GM23338 (cell line): ENCODE measurements at regions not wholly inside any gene's neighbourhood (a gene's known extent, or its start where the extent isn't known, plus 50 kb on each side); places are given as distances from the start of the nearest gene placed in this dataset.

Source experiments
- ATAC-seq: fragments of 200-7000 bp; cut with Tn5 transposase; 3 replicates; pipeline ENCODE4 v1.9.1; 2020
- DNase-seq: peaks from one replicate; pipeline ENCODE4 v3.0.0-alpha.2; 2015; ENCODE audit warnings: low spot score
- H2AFZ ChIP-seq: fragments of 200-600 bp; sonication (generic); 2 replicates; pipeline ENCODE4 v1.8.0; 2016; ENCODE audit warnings: antibody characterized with exemption, mild to moderate bottlenecking, moderate library complexity
- H3F3A ChIP-seq: fragments of 200-600 bp; sonication (generic); replicated peaks from 2 replicates; pipeline ENCODE4 v1.8.0; 2017; ENCODE audit warnings: antibody characterized with exemption, mixed run types, low read depth
- H3K27ac ChIP-seq: fragments of 200-600 bp; sonication (generic); 2 replicates; pipeline ENCODE4 v1.6.1; 2016; ENCODE audit warnings: low read depth
- H3K27me3 ChIP-seq: fragments of 200-600 bp; sonication (generic); 2 replicates; pipeline ENCODE4 v1.8.0; 2016; ENCODE audit warnings: mild to moderate bottlenecking, mixed run types, moderate library complexity; ENCODE audit not compliant: insufficient read depth
- H3K36me3 ChIP-seq: fragments of 200-600 bp; sonication (generic); 2 replicates; pipeline ENCODE4 v1.8.0; 2016; ENCODE audit warnings: mild to moderate bottlenecking; ENCODE audit not compliant: insufficient read depth
- H3K4me1 ChIP-seq: fragments of 200-600 bp; sonication (generic); 2 replicates; pipeline ENCODE4 v1.8.0; 2016; ENCODE audit warnings: mild to moderate bottlenecking, moderate library complexity; ENCODE audit not compliant: insufficient read depth
- H3K4me2 ChIP-seq: fragments of 200-600 bp; sonication (generic); 2 replicates; pipeline ENCODE4 v1.7.1; 2017; ENCODE audit warnings: mixed run types
- H3K4me3 ChIP-seq: fragments of 200-600 bp; sonication (generic); 2 replicates; pipeline ENCODE4 v1.6.1; 2016; ENCODE audit warnings: mixed run types
- H3K79me2 ChIP-seq: fragments of 200-600 bp; sonication (generic); replicated peaks from 2 replicates; pipeline ENCODE4 v1.8.0; 2017; ENCODE audit warnings: mild to moderate bottlenecking; ENCODE audit not compliant: insufficient read depth
- H3K9me2 ChIP-seq: fragments of 200-600 bp; sonication (generic); 2 replicates; pipeline ENCODE4 v1.8.0; 2017; ENCODE audit not compliant: insufficient read depth
- H4K20me1 ChIP-seq: fragments of 200-600 bp; sonication (generic); replicated peaks from 2 replicates; pipeline ENCODE4 v1.8.0; 2017; ENCODE audit warnings: mild to moderate bottlenecking; ENCODE audit not compliant: insufficient read depth
- H3K27ac Mint-ChIP-seq: 2 replicates; pipeline ENCODE4 v1.8.0; 2020; ENCODE audit warnings: inconsistent platforms, mild to moderate bottlenecking, moderate library complexity, mixed read lengths
- H3K27me3 Mint-ChIP-seq: 3 replicates; pipeline ENCODE4 v1.8.0; 2022; ENCODE audit warnings: low read depth, mild to moderate bottlenecking, moderate library complexity, mixed read lengths, inconsistent platforms; ENCODE audit not compliant: insufficient read depth, poor library complexity
- H3K36me3 Mint-ChIP-seq: 3 replicates; pipeline ENCODE4 v1.8.0; 2021; ENCODE audit warnings: low read depth, mild to moderate bottlenecking, inconsistent platforms, moderate library complexity, mixed read lengths
- H3K4me1 Mint-ChIP-seq: 3 replicates; pipeline ENCODE4 v1.8.0; 2020; ENCODE audit warnings: mild to moderate bottlenecking, inconsistent platforms, mixed read lengths
- H3K4me3 Mint-ChIP-seq: 3 replicates; pipeline ENCODE4 v1.8.0; 2021; ENCODE audit warnings: moderate library complexity, mild to moderate bottlenecking, inconsistent platforms, mixed read lengths
- H3K9me3 Mint-ChIP-seq: 3 replicates; pipeline ENCODE4 v1.8.0; 2020; ENCODE audit warnings: moderate library complexity, mild to moderate bottlenecking, inconsistent platforms, mixed read lengths
- CREB1 ChIP-seq: fragments of 250-450 bp; sonication (Bioruptor Pico); IDR thresholded peaks from 2 replicates; pipeline ENCODE4 v1.5.0; 2020; ENCODE audit warnings: low read depth, mild to moderate bottlenecking, moderate library complexity
- EZH2 ChIP-seq: fragments of 200-600 bp; sonication (generic); IDR thresholded peaks from one replicate; pipeline ENCODE4 v1.8.0; 2017; ENCODE audit warnings: antibody characterized with exemption, mild to moderate bottlenecking, low read depth; ENCODE audit not compliant: unreplicated experiment
- EZH2phosphoT487 ChIP-seq: fragments of 200-600 bp; sonication (generic); IDR thresholded peaks from one replicate; pipeline ENCODE4 v1.8.1; 2018; ENCODE audit warnings: antibody characterized with exemption; ENCODE audit not compliant: unreplicated experiment
- JUNB ChIP-seq: IDR thresholded peaks from one replicate; pipeline ENCODE4 v1.6.1; 2016; ENCODE audit warnings: antibody characterized with exemption; ENCODE audit not compliant: unreplicated experiment
- NANOG ChIP-seq: IDR thresholded peaks from 2 replicates; pipeline ENCODE4 v1.6.1; 2016; ENCODE audit warnings: antibody characterized with exemption, borderline replicate concordance
- POLR2AphosphoS5 ChIP-seq: IDR thresholded peaks from 2 replicates; pipeline ENCODE4 v1.6.1; 2016; ENCODE audit warnings: antibody characterized with exemption, low read depth
- REST ChIP-seq: IDR thresholded peaks from one replicate; pipeline ENCODE4 v1.6.1; 2018; ENCODE audit warnings: antibody characterized with exemption; ENCODE audit not compliant: unreplicated experiment
- STAT1 ChIP-seq: IDR thresholded peaks from one replicate; pipeline ENCODE4 v1.6.1; 2016; ENCODE audit warnings: antibody characterized with exemption; ENCODE audit not compliant: unreplicated experiment
- ZNF114 ChIP-seq: fragments of 250-450 bp; sonication (Bioruptor Pico); IDR thresholded peaks from 2 replicates; pipeline ENCODE4 v1.5.0; 2020; ENCODE audit warnings: mild to moderate bottlenecking, moderate library complexity
- ZNF331 ChIP-seq: fragments of 250-450 bp; sonication (Bioruptor Pico); IDR thresholded peaks from 2 replicates; pipeline ENCODE4 v1.5.0; 2020; ENCODE audit warnings: low read depth, mild to moderate bottlenecking, moderate library complexity
- ZNF462 ChIP-seq: fragments of 250-450 bp; sonication (Bioruptor Pico); IDR thresholded peaks from 2 replicates; pipeline ENCODE4 v1.5.0; 2020; ENCODE audit warnings: mild to moderate bottlenecking, moderate library complexity
- TF ChIP-seq, protein P1 (sequence below), 2 experiments: fragments of 200-600 bp in 1 of 2; sonication (generic) in 1 of 2; conservative IDR thresholded peaks; 2 replicates each; pipeline versions ENCODE4 v1.5.1 to v1.6.1; 2016 to 2017; ENCODE audit warnings: antibody characterized with exemption in 2 of 2, low read depth in 2 of 2, mild to moderate bottlenecking in 2 of 2, moderate library complexity in 1 of 2
- TF ChIP-seq, protein P2 (sequence below): IDR thresholded peaks from 2 replicates; pipeline ENCODE4 v1.6.1; 2016; ENCODE audit warnings: antibody characterized with exemption

DNA sequence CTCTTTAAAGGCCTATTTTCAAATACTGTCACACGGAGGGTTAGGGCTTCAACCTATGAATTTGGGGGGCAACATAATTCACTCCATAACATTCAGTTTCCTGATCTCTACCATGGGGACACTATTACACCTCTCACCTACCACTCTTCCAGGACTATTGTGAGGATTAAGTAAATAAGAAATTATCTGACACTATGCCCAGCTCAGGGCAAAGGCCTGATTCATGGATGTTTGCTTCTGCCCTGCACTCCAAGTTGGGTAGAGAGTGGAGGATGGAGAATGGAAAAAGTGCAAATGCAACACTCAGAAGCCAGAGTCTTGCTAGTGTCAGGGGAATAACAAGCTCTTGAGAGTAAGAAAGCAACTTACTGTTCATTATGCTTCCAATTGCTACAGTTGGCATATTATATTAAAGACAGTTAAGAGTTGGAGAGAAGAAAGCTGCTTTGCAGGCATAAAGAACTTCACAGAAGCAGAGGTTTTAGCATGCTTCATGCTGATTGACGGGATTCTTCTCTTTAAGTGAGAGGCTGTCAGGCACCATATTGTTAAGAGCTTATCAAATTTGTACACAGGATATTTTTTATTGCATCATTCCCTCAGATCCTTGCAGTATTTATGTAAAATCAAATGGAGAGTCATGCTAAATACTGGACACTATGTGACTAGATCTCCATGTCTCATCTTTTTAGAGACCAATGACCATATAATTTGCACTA, 375.3 kb downstream of the VPS13C start:
- Mint-ChIP-seq H3K4me1 (peaks cover 26% of the 10 kb centered on the region), H3K27me3 (peaks cover 2% of the 10 kb centered on the region), H3K36me3 (peaks cover 3% of the 10 kb centered on the region; the same call in 2 of the 3 replicates), H3K27ac (no peak overlapping the region), H3K9me3 (peaks cover 3% of the 10 kb centered on the region; the same call in 1 of the 3 replicates), H3K4me3 (no peak overlapping the region)
- Histone ChIP-seq H3K4me1 (peaks cover 17% of the 10 kb centered on the region; the same call in 1 of the 2 replicates), H2AFZ (no peak overlapping the region), H3F3A (no peaks in the 10 kb centered on the region), H3K4me2 (no peak overlapping the region), H3K27ac (no peak overlapping the region), H3K27me3 (no peaks in the 10 kb centered on the region), H4K20me1 (no peaks in the 10 kb centered on the region), H3K4me3 (no peak overlapping the region), H3K79me2 (no peaks in the 10 kb centered on the region), H3K36me3 (no peaks in the 10 kb centered on the region), H3K9me2 (peaks cover 21% of the 10 kb centered on the region)
- ATAC-seq (no peak), DNase-seq (no peak)
- TF ChIP-seq POLR2AphosphoS5 (no peak), ZNF114 (CRISPR knock-in tag) (no peak), EZH2phosphoT487 (no peak), NANOG (no peak), JUNB (no peak), ZNF462 (CRISPR knock-in tag) (no peak), EZH2 (no peak), ZNF331 (CRISPR knock-in tag) (no peak), REST (no peak), CREB1 (no peak), STAT1 (no peak)
- TF ChIP-seq, protein P1, sequence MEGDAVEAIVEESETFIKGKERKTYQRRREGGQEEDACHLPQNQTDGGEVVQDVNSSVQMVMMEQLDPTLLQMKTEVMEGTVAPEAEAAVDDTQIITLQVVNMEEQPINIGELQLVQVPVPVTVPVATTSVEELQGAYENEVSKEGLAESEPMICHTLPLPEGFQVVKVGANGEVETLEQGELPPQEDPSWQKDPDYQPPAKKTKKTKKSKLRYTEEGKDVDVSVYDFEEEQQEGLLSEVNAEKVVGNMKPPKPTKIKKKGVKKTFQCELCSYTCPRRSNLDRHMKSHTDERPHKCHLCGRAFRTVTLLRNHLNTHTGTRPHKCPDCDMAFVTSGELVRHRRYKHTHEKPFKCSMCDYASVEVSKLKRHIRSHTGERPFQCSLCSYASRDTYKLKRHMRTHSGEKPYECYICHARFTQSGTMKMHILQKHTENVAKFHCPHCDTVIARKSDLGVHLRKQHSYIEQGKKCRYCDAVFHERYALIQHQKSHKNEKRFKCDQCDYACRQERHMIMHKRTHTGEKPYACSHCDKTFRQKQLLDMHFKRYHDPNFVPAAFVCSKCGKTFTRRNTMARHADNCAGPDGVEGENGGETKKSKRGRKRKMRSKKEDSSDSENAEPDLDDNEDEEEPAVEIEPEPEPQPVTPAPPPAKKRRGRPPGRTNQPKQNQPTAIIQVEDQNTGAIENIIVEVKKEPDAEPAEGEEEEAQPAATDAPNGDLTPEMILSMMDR (conservative IDR thresholded peaks at IDR 0.05; ENCODE audit: low read depth in 2 of 2): no peak
- TF ChIP-seq, protein P2, sequence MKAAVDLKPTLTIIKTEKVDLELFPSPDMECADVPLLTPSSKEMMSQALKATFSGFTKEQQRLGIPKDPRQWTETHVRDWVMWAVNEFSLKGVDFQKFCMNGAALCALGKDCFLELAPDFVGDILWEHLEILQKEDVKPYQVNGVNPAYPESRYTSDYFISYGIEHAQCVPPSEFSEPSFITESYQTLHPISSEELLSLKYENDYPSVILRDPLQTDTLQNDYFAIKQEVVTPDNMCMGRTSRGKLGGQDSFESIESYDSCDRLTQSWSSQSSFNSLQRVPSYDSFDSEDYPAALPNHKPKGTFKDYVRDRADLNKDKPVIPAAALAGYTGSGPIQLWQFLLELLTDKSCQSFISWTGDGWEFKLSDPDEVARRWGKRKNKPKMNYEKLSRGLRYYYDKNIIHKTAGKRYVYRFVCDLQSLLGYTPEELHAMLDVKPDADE: no peak
